ENCODE measurements at regions not wholly inside any gene's neighbourhood (a gene's known extent, or its start where the extent isn't known, plus 50 kb on each side); places are given as distances from the start of the nearest gene placed in this dataset.
"Not testable (repeated sequence)": the region's sequence is repeated elsewhere in the genome, so short reads cannot be mapped to it uniquely, and the experiment has no call there.

- no peak for DNase-seq (ENCODE audit: low read depth, low spot score)
Measured at GRCh38 chr1:192862271-192862670, 53.4 kb downstream of the RGS2 start.

DNA sequence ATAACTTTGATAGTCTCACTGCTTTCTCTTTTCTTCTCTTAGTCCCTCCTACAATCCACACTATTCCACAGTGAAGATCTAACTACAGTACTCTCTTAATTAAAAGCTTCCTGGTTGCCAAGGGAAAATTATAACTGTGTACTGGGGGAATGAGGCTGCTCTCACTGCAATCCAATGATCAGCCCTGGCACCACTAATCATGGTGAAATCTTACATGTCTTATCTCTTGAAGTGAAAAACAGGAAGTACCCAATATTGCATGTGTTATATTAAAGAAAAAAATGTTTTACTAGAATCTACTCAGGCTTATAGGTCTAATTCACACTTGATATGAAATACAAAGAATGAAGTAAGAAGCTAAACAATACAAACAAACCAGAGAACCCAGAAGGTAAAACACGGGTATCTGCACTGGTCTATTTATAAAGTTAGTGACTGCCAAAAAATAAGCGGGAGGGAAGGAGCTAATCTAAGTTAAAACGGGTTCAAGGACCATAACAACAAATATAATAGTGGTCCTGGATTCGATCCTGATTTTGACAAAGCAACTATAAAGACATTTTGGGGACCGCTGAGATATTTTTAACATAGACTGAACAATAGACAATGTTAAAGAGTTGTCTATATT is 57.5 kb downstream of the RGS2 start:
- no peak for DNase-seq (ENCODE audit: low read depth, low spot score)

DNA sequence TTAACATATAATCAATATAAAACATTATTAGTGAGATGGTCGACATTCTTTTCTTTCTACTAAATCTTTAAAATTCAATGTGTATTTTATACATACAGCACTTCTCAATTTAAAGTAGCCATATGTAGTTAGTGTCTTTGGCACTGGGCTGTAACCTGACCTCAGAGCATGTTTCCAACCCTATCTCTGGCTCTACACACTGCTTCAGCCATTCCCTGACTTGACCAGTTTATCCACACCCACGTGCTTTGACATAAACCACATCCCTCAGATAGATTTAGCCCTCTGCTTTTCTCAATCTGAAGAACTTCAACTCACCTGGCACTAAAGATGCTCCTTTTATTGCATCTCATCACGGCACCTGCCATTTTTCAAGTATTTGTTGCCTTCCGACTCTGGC is 58.3 kb downstream of the RGS2 start:
- DNase-seq (ENCODE audit: low read depth, low spot score) = no peak

DNA sequence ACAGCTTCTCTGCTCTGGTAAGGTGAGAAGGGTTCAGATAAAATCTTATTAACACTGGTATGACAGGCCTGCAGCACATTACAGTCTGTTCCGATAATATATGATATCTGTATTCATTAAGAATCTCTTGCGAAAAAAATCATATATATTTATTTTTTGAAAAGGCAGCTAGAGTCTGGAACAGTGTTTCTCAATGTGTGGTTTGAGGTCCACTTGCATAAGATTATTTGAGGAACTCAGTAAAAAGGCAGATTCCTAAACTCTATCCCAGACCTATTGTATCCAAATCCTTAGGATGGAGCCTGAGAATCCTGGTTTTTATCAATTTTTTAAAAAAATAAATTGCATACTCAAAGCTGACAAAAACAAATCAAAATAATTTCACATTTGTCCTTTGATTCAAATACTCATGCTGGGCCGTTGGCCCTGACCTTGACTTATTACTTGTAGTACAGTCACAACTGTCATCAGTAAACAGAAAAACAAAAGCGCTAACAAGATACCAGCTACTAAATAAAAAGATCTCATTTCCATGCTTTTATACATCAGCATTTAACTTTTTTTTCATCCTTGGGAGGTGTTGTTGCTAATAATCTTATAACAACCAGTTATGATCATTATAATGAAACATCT is 60.6 kb downstream of the RGS2 start:
- DNase-seq (ENCODE audit: low read depth, low spot score) = no peak

DNA sequence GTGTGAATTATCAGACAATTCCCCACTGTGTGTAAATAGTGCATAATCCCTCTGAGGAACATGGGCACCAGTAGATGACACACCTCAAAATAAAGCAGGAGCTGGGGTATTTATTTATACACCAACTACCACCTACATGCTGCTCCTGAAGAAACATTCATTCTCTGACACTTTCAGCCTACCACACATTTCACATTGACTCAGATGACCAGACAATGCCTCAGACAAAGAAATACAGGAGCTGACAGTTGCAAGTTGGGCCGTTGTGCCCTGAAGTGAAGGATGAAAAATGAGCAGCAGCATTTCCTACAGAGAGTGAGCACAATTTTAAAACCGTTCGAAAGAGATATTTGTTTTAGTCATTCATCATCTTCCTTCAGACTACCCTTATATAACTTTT is 63.2 kb downstream of the RGS2 start:
- DNase-seq (ENCODE audit: low read depth, low spot score) = no peak

- DNase-seq (ENCODE audit: low read depth, low spot score) = no peak
Measured at GRCh38 chr1:192873836-192874235, 65.0 kb downstream of the RGS2 start.

GRCh38 chr1:192876633-192877032 is 67.8 kb downstream of the RGS2 start:
- DNase-seq (ENCODE audit: low read depth, low spot score) = no peak

DNA sequence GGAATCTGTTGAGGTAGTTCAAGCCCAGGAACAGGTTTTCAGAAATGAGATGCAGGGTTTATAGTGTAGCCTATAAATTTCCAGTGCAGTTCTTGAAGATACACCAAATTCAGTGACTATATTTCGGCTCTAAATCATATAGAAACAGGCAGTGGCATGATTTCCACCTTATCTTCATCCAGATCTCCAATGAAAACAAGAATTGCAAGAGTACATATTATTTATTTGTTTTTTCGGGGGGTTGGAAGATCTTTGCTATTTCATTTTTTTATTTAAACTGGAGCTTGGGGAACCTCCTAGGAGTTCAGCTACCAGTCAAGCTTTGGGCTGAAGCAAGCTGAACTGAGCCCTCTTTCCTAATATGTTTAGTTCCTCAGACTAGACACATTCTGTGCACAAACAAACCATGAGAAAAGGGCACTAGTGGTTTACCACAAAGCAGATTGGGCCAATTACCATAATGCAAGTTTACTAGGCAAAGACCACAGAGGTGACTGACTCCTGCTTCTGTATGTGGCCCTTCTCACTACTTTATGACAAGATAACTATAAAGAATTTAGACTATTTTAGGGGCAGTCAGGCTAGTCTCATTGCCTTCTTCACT is 68.5 kb downstream of the RGS2 start:
- DNase-seq (ENCODE audit: low read depth, low spot score) = no peak

DNA sequence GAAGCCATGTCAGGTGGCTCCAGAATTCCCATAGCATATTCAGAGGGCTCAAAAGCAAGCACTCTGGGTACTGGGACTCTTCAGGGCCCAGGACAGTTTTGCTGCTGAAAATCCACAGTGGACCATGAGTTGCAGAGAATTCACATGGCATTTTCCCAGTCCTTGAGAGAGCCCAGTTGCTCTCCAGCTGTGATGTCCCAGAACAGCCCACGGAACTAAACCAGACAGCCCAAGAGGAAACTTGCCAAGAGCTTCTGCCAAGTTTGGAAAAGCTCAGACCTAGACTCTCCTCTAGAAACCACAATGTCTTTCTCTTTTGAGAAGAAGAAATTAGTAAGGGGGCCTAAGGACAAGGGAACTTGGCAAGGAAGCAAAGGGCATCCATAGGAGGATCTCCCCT is 69.4 kb downstream of the RGS2 start:
- no peak for DNase-seq (ENCODE audit: low read depth, low spot score)

GRCh38 chr1:192879406-192879805 is 70.6 kb downstream of the RGS2 start:
- DNase-seq (ENCODE audit: low read depth, low spot score) = no peak

GRCh38 chr1:192880231-192880630 is 71.4 kb downstream of the RGS2 start:
- DNase-seq (ENCODE audit: low read depth, low spot score) = no peak

GRCh38 chr1:192884241-192884640 is 75.4 kb downstream of the RGS2 start:
- DNase-seq (ENCODE audit: low read depth, low spot score) = no peak

GRCh38 chr1:192885387-192885786 is 76.5 kb downstream of the RGS2 start:
- not testable (repeated sequence) for DNase-seq (ENCODE audit: low read depth, low spot score)

DNA sequence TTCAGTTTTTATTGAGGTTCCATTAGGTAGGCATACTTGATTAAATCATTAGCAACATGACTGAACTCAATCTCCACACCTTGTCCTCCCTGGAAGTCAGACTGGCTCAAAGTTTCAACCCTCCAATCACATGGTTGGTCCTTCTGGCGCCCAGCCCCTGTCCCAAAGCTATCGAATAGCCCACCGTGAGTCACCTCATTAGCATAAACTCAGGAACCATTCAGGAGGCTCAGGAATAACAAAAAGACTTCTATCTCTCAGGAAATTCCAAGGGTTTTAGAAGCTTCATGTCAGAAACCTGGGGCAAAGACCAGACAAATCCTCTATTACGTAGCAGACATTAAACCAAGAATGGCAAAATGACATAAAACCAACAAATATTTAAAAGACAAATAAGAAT is 78.6 kb downstream of the RGS2 start:
- no peak for DNase-seq (ENCODE audit: low read depth, low spot score)

GRCh38 chr1:192888574-192888973 is 79.7 kb downstream of the RGS2 start:
- DNase-seq (ENCODE audit: low read depth, low spot score) = no peak

GRCh38 chr1:192889082-192889481 is 80.2 kb downstream of the RGS2 start:
- DNase-seq (ENCODE audit: low read depth, low spot score) = no peak

- no peak for DNase-seq (ENCODE audit: low read depth, low spot score)
Measured at GRCh38 chr1:192890134-192890533, 81.3 kb downstream of the RGS2 start.

- no peak for DNase-seq (ENCODE audit: low read depth, low spot score)
Measured at GRCh38 chr1:192892934-192893333, 84.1 kb downstream of the RGS2 start.

DNA sequence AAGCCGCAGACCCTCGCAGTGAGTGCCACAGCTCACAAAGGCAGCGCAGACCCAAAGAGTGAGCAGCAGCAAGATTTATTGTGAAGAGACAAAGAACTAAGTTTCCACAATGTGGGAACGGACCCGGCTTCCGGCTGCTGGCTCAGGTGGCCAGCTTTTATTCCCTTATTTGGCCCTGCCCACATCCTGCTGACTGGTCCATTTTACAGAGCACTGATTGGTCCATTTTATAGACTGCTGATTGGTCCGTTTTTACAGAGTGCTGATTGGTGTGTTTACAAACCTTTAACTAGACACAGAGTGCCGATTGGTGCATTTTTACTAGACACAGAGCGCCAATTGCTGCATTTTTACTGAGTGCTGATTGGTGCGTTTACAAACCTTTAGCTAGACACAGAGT is 86.6 kb downstream of the RGS2 start:
- DNase-seq (ENCODE audit: low read depth, low spot score) = not testable (repeated sequence)

DNA sequence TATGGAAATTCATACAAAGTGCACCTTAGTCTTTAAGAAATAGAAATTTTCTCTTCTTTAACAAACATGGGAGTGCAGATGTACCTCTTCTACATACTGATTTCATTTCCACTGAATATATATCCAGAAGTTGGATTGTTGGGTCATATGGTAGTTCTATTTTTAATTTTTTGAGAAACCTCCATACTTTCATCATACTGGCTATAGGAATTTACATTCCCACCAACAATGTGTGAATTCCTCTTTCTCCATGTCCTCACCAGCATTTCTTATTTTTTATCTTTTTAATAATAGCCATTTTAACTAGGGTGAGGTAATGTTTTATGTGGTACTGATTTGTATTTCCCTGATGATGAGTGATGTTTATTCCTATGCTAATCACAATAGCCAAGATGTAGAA is 87.5 kb downstream of the RGS2 start:
- no peak for DNase-seq (ENCODE audit: low read depth, low spot score)

GRCh38 chr1:192901500-192901899 is 92.7 kb downstream of the RGS2 start:
- no peak for DNase-seq (ENCODE audit: low read depth, low spot score)

- no peak for DNase-seq (ENCODE audit: low read depth, low spot score)
Measured at GRCh38 chr1:192903142-192903541, 94.3 kb downstream of the RGS2 start.

- peak; percentile 45 for DNase-seq (ENCODE audit: low read depth, low spot score)
Measured at GRCh38 chr1:192904438-192904895, 95.6 kb downstream of the RGS2 start.

Data from pulmonary artery endothelial cell (primary cell).